ENCODE measurements at regions not wholly inside any gene's neighbourhood (a gene's known extent, or its start where the extent isn't known, plus 50 kb on each side); places are given as distances from the start of the nearest gene placed in this dataset.
"Not testable (repeated sequence)": the region's sequence is repeated elsewhere in the genome, so short reads cannot be mapped to it uniquely, and the experiment has no call there.

DNA sequence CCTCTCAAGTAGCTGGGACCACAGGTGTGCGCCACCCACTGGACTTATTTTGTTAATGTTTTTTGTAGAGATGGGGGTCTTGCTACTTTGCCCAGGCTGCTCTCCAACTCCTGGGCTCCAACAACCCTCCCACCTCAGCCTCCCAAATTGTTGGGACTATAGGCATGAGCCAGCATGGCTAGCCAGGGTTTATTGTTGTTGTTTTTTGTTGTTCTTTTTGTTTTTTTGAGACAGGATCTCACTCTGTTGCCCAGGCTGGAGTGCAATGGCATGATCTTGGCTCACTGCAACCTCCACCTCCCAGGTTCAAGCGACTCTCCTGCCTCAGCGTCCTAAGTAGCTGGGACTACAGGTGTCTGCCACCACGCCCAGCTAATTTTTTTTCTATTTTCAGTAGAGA is 142.2 kb downstream of the CRLF3 start:
- not testable (repeated sequence) for DNase-seq

DNA sequence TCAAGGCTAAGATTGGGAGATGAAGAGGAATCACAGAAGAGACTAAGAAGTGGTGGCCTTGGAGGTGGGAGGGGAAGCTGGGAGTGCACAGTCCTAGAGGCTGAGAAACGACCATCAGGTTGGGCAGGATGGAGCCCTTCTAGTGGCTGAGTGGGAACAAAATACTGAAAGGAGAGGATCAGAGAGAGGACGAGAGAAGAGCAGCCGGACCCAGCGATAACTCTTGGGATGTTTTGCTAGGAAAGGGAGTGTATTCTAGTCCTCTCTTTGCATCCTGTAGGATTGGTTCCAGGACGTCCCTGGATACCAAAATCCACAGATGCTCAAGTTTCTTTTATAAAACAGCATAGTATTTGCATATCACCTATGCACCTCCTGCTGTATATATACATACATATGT is 143.8 kb downstream of the CRLF3 start:
- not testable (repeated sequence) for DNase-seq

- no peak for DNase-seq
These were observed 146.8 kb downstream of the CRLF3 start for GRCh38 chr17:30677550-30678249.

- not testable (repeated sequence) for DNase-seq
These were observed 148.6 kb downstream of the CRLF3 start for GRCh38 chr17:30675777-30676492.

DNA sequence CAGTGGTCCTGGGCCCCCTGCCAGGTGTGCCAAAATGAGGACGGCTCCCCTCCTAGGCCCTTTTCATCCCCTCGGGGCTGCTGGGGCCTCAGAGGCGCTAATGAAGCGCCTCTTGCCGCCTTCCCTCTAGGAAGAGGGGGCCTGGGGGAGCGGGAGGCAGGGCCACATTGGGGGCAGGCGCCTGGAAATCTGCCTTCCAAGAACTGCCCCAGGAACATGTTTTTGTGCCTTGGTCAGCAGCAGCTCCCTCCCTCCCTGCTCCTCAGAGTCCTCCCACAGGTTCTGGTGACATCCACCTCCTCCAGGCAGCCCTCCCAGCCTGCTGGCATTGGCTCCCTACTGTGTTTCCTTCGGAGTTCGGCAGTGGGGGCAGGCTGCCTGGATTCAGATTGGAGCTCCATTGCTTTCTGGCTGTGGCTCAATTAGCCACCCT is 155.3 kb downstream of the CRLF3 start:
- DNase-seq: not testable (repeated sequence)

DNA sequence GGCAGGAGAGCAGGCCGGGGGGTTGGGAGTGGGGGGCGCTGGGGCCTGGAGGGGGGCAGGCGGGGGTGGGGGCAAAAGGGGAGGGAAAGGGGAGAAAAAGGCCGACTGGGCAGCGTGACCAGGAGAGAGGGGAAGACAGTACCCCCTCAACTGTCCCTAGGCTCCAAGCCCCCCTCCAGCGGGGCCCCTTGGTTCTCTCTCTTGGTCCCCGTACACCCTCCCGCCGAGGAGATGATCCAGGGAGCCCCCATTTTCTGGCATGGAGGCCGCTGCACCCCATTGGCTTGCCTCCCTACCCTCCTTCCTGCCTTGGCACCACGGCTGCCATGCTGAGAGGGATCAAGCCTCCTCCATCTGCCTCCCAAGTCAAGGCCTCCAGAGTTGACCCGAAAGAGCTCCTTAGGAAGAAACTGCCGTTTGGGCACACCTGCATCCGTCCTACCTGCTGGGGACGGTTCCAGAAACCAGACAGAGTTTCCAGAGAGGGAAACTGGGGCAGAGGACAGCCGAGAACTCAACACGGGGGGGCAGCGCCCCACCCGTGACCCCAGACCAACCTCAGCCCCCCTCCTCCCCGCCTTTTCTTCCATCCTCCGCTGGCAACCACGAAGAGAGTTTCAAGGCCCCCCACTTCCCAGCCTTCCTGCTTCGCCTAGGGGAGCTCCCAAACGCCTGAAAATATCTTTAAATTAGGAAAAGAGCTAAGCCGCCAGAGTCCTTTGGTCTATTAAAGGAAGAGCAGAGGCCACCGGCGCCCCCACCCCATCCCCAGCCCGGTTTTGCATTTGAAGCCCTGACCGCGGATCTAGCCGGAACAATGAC is 155.9 kb downstream of the CRLF3 start:
- DNase-seq: not testable (repeated sequence)

DNA sequence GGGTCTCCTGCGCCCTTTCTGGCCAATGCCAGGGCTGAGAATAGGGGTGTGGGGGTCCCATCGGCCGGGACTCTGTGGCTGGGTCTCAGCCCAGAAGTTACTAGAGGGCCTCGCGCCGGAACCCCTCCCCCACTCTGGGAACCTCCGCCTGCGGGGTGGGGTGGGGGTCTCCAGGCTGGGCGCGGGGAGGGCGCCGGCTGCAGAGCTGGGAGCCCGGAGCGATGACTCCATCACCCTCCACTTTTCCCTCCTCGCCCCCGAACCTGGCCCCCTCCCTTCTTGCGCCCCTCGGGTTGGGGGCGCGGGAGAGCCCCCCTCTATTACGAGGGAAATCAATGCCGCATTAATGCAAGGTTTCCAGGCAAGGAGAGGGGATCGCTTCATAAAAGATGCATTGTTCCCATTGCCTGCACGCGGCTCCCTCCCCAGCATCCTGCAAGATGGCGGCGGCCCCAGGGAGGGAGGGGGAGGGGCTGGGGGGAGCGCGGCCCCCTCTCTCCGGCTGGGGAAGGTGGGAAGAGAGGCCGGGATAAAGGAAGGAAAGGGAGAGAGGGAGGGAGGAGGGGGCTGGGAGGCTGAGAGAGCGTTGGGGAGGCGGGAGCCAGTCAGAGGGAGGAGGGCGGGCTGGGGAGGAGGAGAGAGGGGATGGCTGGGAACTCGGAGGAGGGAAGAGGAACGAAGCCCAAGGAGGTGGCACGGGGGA is 156.7 kb downstream of the CRLF3 start:
- DNase-seq: not testable (repeated sequence)

GRCh38 chr17:30666838-30667656 is 157.4 kb downstream of the CRLF3 start:
- not testable (repeated sequence) for DNase-seq

DNA sequence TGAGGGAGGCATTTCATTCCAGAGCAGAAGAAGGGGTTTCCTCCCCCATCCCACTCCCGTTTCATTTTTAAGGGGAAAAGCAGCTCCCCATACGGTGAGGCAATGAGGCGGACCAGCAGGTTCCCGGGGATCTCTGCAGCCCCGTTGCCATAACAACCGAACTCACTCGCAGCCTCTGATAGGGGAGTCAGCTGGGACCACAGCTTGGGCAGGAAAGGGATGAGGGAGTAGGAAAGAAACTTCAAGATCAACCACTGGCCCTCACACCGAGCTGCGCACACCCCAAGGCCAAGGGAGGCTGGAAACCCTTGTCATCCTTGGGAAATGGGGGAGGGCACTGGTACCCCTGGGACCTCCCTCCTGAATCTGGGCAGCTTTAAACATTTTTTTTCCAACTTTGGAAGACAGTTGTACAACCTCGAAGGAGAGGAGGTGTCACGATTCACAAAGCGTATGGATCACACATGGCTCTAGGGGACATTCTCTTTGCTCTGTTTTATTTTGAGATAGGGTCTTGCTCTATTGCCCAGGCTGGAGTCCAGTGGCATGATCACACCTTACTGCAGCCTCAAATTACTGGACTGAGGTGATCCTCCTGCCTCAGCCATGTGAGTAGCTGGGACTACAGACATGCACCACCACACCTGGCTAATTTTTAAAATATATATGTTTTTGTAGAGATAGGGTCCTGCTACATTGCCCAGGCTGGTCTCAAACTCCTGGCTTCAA is 160.6 kb downstream of the CRLF3 start:
- not testable (repeated sequence) for DNase-seq

GRCh38 chr17:30657148-30657547 is 167.3 kb downstream of the CRLF3 start:
- not testable (repeated sequence) for DNase-seq

- not testable (repeated sequence) for DNase-seq
These were observed 171.5 kb downstream of the CRLF3 start for GRCh38 chr17:30653038-30653437.

- not testable (repeated sequence) for DNase-seq
These were observed 172.9 kb downstream of the GOSR1 start for GRCh38 chr17:30650149-30650548.

- not testable (repeated sequence) for DNase-seq
These were observed 170.9 kb downstream of the GOSR1 start for GRCh38 chr17:30648015-30648620.

DNA sequence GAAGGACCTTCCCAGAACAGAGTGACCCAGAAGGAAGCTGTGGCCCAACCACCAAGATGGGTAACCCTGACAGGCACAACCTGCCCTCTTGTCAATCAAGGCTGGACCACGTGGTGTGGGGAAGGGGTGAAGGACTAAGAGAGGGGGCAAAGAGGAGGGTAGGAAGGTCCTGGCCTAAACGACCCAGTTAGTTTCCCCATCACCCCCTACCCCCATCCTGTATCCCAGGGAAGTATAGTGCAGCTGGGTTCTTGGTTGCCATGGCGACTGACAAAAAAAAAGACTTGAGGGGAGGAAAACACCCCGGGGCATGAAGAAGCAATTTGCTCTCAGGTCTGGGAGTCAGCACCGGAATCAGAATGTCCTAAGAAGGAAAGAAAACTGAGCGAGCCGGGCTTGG is 168.7 kb downstream of the GOSR1 start:
- not testable (repeated sequence) for DNase-seq

GRCh38 chr17:30644713-30645112 is 167.5 kb downstream of the GOSR1 start:
- not testable (repeated sequence) for DNase-seq

DNA sequence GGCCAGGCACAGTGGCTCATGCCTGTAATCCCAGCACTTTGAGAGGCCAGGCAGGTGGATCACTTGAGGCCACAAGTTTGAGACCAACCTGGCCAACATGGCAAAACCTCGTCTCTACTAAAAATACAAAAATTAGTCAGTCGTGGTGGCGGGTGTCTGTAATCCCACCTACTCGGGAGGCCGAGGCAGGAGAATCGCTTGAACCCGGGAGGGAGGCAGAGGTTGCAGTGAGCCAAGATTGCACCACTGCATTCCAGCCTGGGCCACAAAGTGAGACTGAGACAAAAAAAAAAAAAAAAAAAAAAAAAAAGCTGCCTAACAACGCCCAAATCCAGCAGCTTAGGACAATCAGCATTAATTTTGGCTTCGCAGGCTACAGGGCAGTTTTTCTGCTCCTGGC is 167.1 kb downstream of the GOSR1 start:
- not testable (repeated sequence) for DNase-seq

GRCh38 chr17:30641428-30641827 is 164.2 kb downstream of the GOSR1 start:
- DNase-seq: not testable (repeated sequence)

DNA sequence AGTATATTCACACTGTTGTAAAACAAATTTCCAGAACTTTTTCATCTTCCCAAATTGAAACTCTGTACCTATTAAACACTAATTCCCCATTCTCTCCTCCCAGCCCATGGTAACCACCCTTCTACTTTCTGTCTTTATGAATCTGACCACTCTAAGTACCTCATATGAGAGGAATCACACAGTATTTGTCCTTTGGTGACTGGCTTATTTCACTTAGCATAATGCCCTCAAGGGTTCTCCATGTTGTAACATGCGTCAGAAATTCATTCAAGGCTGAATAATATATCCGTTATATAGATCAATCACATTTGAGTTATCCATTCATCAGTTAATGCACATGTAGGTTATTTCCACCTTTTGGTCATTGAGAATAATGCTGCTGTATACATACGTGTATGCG is 162.2 kb downstream of the GOSR1 start:
- DNase-seq: not testable (repeated sequence)

GRCh38 chr17:30638968-30639367 is 161.8 kb downstream of the GOSR1 start:
- not testable (repeated sequence) for DNase-seq

GRCh38 chr17:30631651-30632050 is 154.4 kb downstream of the GOSR1 start:
- not testable (repeated sequence) for DNase-seq

- not testable (repeated sequence) for DNase-seq
These were observed 148.2 kb downstream of the GOSR1 start for GRCh38 chr17:30625380-30625779.

All from NCI-H526 treated with DMSO at 0.1 percent for 48 hours (cell line).